ENCODE measurements at regions not wholly inside any gene's neighbourhood (a gene's known extent, or its start where the extent isn't known, plus 50 kb on each side); places are given as distances from the start of the nearest gene placed in this dataset.
"Not testable (repeated sequence)": the region's sequence is repeated elsewhere in the genome, so short reads cannot be mapped to it uniquely, and the experiment has no call there.

GRCh38 chr7:91405873-91406272 lies 141.6 kb downstream of the FZD1 start:
- DNase-seq = not testable (repeated sequence)

DNA sequence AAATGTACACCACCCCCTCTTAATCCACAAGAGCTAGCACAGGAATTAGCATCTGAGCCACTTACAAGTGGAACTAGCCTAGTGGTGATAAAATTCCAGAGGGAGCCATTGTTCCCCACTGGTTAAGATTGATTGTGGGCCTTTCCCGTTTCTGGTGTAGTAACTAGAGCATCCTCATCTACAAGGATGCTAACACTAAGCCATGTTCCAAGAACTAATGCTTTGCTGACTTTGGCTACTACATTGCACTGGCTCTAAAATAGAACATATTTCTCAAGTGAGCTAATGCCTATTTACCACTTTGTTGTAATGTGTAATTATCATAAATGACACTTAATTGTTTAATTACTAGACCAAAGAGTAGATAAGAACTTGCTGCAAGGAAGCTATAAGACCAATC lies 143.7 kb downstream of the FZD1 start:
- DNase-seq = no peak

GRCh38 chr7:91408388-91409154 lies 144.3 kb downstream of the FZD1 start:
- DNase-seq = no peak

DNA sequence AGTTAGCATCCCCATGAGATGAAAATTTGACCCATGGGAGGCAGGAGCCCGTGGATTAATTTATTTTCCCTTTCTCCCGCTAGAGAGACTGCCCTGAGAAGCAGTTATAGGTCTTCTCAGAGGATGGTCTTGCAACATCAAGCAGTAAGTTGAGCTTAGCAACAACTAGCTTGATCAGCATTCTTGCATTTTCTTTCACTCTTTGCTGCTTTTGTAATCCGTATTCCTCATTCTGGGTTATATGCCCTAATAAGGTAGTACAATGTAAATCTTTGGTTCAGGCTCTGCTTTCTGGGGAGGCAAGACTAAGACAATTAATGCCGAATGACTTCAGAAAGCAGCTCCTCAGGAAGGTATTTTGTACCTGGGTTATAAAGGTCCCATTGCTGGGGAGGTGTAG lies 146.8 kb downstream of the FZD1 start:
- DNase-seq = no peak

GRCh38 chr7:91412298-91412697 lies 148.1 kb downstream of the FZD1 start:
- no peak for DNase-seq

DNA sequence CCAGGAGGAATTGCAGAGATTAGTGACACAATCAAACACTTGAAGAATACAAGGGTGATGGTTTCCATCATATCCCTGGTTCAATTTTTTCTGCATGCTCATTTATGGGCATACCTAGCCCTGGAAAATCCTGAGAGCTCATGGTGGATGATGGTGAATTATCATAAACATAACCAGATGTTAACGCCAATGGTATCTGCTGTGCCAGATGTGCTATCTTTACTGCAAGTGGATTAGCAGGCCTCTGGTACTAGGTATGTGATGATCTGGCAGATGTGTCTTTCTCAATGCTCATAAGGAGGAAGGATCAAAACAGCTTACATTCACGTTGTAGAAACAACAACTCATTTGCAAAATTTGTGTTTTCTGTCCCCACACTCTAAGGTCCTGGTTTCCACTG lies 150.5 kb downstream of the FZD1 start:
- no peak for DNase-seq

- no peak for DNase-seq
Measured at GRCh38 chr7:91416155-91416865, 152.1 kb downstream of the FZD1 start.

- no peak for DNase-seq
Measured at GRCh38 chr7:91420606-91421005, 156.4 kb downstream of the FZD1 start.

- no peak for DNase-seq
Measured at GRCh38 chr7:91421018-91421417, 156.8 kb downstream of the FZD1 start.

DNA sequence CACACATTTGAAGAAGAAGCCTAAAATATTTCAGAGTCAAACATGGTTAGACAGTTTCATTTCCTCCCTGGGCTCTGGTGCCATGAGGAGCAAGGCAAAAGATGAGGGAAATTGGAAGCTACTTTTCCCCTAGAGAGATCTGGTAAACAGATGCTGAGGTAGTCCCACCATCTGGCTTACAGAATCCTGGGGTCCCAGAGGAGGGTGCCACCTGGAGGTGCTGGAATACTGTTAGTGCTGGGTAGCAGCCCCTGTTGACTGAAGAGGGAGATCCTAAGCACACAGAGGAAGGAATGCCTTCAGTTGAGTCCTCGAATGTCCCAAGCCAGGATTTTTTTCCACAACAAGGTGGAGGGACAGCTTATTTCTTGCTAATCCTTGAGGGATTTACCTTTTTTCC lies 160.1 kb downstream of the FZD1 start:
- no peak for DNase-seq

- no peak for DNase-seq
Measured at GRCh38 chr7:91425149-91425548, 160.9 kb downstream of the FZD1 start.

GRCh38 chr7:91427051-91427450 lies 162.8 kb downstream of the FZD1 start:
- DNase-seq = no peak

GRCh38 chr7:91431601-91432000 lies 167.4 kb downstream of the FZD1 start:
- no peak for DNase-seq

DNA sequence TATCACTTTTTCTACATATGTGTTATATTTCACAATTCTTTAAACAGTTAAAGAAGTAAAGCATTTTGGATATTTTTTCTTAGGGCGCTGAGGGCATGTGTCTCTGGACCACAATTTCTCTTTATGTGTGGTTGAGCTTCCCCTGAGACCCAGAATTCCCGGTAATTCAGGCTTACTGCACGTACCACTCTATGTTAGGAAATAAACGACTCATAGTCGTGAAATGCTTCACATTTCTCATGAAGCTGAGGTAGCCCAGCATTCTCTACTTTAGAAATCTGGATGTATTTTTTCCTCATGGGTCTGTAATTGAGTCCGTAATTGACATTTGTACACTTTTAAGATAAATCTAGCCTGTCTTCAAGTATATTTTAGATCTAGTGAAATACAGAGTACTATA lies 170.6 kb downstream of the FZD1 start:
- no peak for DNase-seq

DNA sequence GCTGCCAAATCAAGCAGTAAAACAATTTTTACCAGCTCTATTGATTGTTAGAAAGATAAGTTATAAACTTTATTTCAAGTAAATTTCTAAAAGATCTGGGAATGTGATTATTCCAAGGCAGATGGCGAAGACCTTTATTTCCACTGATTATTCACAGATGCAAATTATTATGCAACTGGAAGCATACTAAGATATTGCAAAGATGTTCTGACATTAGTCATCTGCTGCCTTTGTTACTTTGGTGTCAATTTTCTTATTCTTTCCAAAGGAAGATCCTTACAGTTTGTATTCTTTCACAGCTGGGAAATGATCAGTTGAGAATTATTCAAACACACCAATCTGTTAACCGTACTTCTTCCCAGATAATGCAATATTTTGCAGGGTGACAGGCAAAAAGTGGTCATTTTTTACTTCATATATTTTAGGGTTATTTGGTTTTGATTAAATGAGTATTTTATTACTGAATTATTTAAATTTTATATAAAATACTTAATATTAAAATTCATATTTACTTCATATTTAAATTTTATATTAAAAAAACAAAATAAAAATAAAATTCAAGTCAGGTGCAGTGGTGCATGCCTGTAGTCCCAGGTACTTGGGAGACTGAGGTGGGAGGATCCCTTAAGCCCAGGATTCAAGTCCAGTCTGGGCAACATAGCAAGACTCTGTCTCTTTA lies 171.3 kb downstream of the FZD1 start:
- no peak for DNase-seq

GRCh38 chr7:91436655-91437054 lies 172.4 kb downstream of the FZD1 start:
- peak; percentile 12 for DNase-seq

- not testable (repeated sequence) for DNase-seq
Measured at GRCh38 chr7:91440198-91440597, 176.0 kb downstream of the FZD1 start.

GRCh38 chr7:91443862-91444261 lies 179.6 kb downstream of the FZD1 start:
- no peak for DNase-seq

DNA sequence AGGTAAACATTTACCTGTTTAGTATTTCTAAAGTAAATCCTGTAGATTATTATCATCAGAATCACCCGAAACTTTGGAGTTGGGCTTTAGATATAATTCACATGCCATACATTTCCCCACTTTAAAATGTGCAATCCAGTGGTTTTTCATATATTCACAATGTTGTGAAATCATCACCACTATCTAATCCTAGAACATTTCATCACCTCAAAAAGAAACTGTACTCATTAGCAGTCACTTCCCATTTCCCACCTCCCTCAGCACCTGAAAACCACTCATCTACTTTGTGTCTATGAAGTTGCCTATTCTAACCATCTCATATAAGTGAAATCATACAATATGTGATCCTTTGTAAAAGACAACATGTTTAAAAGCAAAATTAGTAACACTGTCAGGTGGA lies 182.6 kb downstream of the FZD1 start:
- no peak for DNase-seq

DNA sequence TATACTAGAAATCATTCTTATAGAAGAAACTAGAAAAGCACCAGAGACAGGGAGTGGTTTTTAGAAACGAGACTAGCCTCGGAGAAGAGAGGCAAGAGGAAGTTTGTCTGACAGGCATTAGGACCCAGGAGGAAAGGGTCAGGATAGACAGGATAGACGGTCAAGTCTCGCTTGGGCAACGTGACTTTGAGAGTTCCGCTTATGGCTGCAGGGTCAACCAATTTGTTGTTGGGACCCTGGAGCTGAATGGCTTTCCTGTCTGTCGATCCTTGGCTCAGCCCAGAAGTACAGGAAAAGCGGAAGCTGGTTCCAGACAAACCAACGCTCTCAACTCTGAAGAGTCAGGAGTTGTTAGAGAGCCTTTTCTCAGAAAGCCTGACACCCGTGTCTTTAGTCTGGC lies 191.2 kb downstream of the FZD1 start:
- DNase-seq = no peak

- DNase-seq = no peak
Measured at GRCh38 chr7:91457208-91457607, 193.0 kb downstream of the FZD1 start.

GRCh38 chr7:91459539-91459938 lies 195.3 kb downstream of the FZD1 start:
- no peak for DNase-seq

DNA sequence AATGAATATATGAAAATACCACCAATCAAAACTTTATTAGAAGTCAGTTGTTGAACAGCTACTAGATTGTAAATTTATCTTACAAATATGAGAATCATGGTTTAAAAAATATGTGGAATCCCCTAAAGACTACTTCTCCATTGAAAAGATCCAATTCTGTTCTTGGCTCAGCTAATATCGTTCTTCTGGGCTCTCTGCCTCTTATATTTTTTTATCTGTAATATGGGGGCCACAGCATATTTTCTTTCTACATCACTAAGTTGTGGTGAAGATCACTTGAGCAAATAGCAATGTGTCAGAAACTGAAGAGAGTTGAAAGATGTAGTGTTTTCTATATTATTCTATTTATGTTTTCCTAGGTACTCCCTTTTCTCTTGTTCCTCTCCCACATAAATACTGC lies 198.1 kb downstream of the FZD1 start:
- no peak for DNase-seq
